ENCODE measurements at regions not wholly inside any gene's neighbourhood (a gene's known extent, or its start where the extent isn't known, plus 50 kb on each side); places are given as distances from the start of the nearest gene placed in this dataset.
A peak's percentile ranks its signal among the peaks of the same experiment; 100 is the strongest.

DNA sequence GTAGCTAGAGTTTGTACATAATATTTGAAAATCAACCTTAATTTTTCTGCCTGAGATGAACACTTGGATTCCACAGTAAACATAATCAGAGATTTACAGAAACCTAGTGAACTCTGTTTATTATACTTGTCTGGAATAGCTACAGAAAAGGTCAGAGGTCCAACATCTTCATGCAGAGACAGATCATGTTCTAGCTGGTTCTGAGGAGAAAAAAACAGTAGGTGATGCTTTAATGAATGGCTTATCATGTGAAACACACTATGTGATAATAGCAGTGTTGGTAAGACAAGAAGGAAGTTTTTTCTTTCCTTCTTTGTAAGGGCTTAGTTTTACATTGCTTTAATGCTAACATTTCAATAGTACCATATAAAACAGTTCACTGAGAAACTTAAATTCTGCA, 846.4 kb upstream of the ZEB2 start:
- H3K36me3 ChIP-seq = no peaks in the 10 kb centered on the region
- no peaks in the 10 kb centered on the region for H3K27me3 ChIP-seq
- H3K4me3 ChIP-seq = no peak overlapping the region
- intact Hi-C loops (cut with DNase I) = no loop called here
- DNase-seq (no peak), ATAC-seq (no peak)
- peaks cover 0 to 3% of the 10 kb centered on the region in 2 donors for H3K9me3 ChIP-seq
- TF ChIP-seq CTCF (IDR thresholded peaks at IDR 0.05) = no peak
- no peaks in the 10 kb centered on the region for H3K4me1 ChIP-seq
- no peak overlapping the region for H3K27ac ChIP-seq

GRCh38 chr2:145360129-145360790, 840.3 kb upstream of the ZEB2 start:
- Histone ChIP-seq H3K36me3 (no peaks in the 10 kb centered on the region), H3K4me1 (no peaks in the 10 kb centered on the region), H3K27ac (no peak overlapping the region), H3K27me3 (no peaks in the 10 kb centered on the region), H3K9me3 (no peaks in the 10 kb centered on the region), H3K4me3 (no peak overlapping the region)
- intact Hi-C loops (cut with DNase I) = no loop called here
- ATAC-seq (no peak), DNase-seq (no peak)
- no peak for TF ChIP-seq CTCF (IDR thresholded peaks at IDR 0.05)

- H3K36me3 ChIP-seq = no peaks in the 10 kb centered on the region
- no peaks in the 10 kb centered on the region for H3K4me1 ChIP-seq
- no peak for ATAC-seq
- DNase-seq = peak in 2 of 4 donors; percentile 44 to 46
- no peak overlapping the region for H3K27ac ChIP-seq
- TF ChIP-seq CTCF (IDR thresholded peaks at IDR 0.05) = no peak
- H3K27me3 ChIP-seq = no peaks in the 10 kb centered on the region
- no peak overlapping the region for H3K4me3 ChIP-seq
- H3K9me3 ChIP-seq = no peaks in the 10 kb centered on the region
- intact Hi-C loops (cut with DNase I) = no loop called here
These were observed 839.6 kb upstream of the ZEB2 start for GRCh38 chr2:145359561-145359960.

DNA sequence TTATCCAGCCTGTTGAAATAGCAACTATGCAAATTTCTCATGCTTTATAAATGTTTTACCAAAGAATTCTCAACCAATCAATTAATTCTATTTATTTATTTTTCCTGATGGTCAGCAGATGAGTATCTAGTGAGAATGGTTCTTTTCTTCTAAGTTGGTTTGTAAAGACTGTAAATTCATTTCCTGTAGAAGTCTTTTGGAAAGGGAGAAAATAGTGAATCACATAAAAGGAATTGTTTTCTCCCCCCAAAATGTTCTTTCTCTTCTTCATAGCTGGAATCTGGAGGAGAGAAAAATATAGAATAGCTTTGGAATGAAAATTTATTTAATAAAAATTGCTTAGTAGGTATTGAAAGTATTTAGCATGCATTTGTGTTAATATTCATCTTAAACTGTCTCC, 836.1 kb upstream of the ZEB2 start:
- Histone ChIP-seq H3K36me3 (no peaks in the 10 kb centered on the region), H3K4me3 (no peak overlapping the region), H3K9me3 (no peaks in the 10 kb centered on the region), H3K27ac (no peak overlapping the region), H3K4me1 (no peaks in the 10 kb centered on the region), H3K27me3 (no peaks in the 10 kb centered on the region)
- TF ChIP-seq CTCF (IDR thresholded peaks at IDR 0.05) = no peak
- intact Hi-C loops (cut with DNase I) = no loop called here
- no peak for ATAC-seq
- no peak for DNase-seq

DNA sequence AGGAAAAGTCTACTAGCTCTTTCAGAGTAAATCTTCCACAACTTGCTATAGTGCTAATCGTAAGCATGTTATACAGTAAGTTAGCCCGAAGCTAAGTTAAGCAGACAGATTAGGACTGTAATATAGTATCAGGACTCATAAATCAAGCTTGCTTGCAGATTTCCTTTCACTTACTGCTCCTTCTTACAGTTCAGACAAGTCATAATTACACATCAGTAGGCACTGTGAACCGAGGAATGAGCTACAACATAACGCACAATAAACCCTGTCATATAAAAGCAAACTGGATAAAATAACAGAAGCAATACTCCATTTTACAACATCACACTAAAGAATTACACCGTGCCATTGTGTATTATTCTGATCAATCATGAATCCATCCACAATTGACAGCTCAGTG, 832.6 kb upstream of the ZEB2 start:
- Histone ChIP-seq H3K4me3 (no peak overlapping the region), H3K4me1 (no peaks in the 10 kb centered on the region), H3K27me3 (no peaks in the 10 kb centered on the region), H3K27ac (no peak overlapping the region), H3K36me3 (no peaks in the 10 kb centered on the region), H3K9me3 (no peaks in the 10 kb centered on the region)
- intact Hi-C loops (cut with DNase I) = no loop called here
- DNase-seq (no peak), ATAC-seq (no peak)
- TF ChIP-seq CTCF (IDR thresholded peaks at IDR 0.05) = no peak

Measured in left lung (tissue), 4 donors.